GM18519 (cell line): ENCODE measurements at regions not wholly inside any gene's neighbourhood (a gene's known extent, or its start where the extent isn't known, plus 50 kb on each side); places are given as distances from the start of the nearest gene placed in this dataset.
"Not testable (repeated sequence)": the region's sequence is repeated elsewhere in the genome, so short reads cannot be mapped to it uniquely, and the experiment has no call there.

Source experiments
- ATAC-seq: cut with Tn5 transposase; IDR thresholded peaks from one replicate; pipeline ENCODE4 v1.9.1; 2021; ENCODE audit warnings: mild to moderate bottlenecking, moderate library complexity; ENCODE audit not compliant: unreplicated experiment, low FRiP score

GRCh38 chrX:117510453-117510852, 606.2 kb downstream of the KLHL13 start:
- no peak for ATAC-seq

GRCh38 chrX:117508021-117508420, 608.6 kb downstream of the KLHL13 start:
- ATAC-seq, result no peak

GRCh38 chrX:117487421-117487820, 629.2 kb downstream of the KLHL13 start:
- ATAC-seq, result no peak

- ATAC-seq, result no peak
Measured at GRCh38 chrX:117483950-117484349, 632.7 kb downstream of the KLHL13 start.

GRCh38 chrX:117458243-117458968, 658.2 kb downstream of the KLHL13 start:
- ATAC-seq, result no peak

GRCh38 chrX:117455787-117456186, 660.8 kb downstream of the KLHL13 start:
- ATAC-seq, result no peak

DNA sequence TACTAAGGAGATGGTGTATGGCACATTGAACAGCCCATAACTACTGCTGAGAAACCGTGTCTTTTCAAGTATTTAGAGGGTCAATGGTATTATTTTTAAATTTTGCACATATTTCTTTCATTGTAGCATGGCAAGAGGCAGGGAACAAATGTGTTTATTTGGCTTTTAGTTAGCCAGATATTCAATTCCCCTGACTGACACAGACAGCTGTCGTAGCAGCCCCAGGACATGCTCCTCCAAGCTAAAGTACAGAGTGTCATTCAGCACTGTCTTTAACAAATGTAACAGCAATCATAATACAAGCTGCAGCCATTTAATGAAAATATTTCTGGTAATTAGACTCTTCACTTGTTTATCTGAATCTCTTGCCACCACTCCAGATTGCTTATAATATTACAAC, 687.1 kb downstream of the KLHL13 start:
- no peak for ATAC-seq

DNA sequence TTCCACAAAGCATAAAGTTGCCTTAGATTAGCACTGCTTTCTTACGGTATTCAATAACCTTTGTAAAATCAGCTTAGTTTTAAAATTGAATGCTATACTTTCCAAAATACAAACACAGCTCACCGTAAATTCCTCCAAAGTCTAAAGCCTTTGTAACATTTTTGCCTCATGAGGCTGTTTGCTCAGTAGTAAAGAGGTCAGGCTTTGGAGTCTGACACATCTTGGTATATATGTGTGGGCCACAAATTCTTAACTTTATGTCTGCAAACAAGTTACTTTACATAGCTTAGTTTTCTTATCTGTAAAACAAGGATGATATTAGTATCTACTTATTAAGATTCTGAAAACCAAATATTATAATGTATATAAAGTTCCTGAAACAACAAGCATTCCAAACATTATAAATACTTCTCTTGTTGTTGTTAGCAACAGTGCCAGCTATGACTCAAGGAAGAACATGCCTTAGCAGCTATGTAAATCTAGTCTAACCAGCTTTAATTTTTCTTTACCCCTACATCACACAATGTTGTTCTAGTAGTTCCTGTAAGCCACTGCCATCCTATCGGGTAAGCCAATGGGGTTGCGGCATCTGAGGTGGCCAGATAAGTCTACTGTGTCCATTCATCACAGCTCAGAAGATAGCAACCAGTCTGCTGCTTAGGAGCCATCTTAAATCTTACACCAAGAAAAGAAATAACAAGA, 709.0 kb downstream of the KLHL13 start:
- ATAC-seq, result no peak

DNA sequence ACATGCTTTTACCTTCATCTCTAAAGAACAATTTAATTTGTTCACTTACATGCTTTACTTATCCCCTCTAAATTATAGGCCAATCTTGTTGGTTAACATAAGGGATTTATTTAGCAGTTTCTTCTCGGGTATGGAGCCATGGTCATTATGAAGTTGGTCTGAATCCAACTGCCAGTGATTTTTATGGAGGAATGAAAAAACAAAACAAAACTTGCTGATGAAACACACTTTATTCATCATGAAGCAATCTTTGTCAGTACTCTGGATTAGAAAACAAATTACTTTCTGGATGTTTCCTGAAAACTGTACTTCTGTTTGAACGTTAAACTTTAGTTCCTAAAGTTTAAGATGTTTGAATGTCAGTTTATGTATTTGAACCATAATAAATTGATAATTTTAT, 715.8 kb downstream of the KLHL13 start:
- no peak for ATAC-seq

GRCh38 chrX:117400005-117400404, 716.6 kb downstream of the KLHL13 start:
- no peak for ATAC-seq

- ATAC-seq, result no peak
Measured at GRCh38 chrX:117397844-117398243, 718.8 kb downstream of the KLHL13 start.

GRCh38 chrX:117394506-117395070, 722.0 kb downstream of the KLHL13 start:
- ATAC-seq, result not testable (repeated sequence)

DNA sequence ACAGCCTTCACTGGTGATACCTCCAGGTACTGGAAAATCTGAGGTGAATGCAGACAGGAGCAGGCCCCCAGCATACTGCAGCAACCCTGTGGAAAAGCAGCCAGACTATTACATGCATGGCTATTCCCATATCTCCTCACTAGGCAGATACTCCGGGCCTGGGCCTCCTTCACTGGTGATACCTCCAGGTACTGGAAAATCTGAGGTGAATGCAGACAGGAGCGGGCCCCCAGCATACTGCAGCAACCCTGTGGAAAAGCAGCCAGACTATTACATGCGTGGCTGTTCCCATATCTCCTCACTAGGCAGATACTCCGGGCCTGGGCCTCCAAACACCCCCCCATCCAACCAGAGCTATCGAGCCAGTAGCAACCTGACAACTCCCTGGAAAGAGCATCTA, 724.2 kb downstream of the KLHL13 start:
- ATAC-seq, result not testable (repeated sequence)

DNA sequence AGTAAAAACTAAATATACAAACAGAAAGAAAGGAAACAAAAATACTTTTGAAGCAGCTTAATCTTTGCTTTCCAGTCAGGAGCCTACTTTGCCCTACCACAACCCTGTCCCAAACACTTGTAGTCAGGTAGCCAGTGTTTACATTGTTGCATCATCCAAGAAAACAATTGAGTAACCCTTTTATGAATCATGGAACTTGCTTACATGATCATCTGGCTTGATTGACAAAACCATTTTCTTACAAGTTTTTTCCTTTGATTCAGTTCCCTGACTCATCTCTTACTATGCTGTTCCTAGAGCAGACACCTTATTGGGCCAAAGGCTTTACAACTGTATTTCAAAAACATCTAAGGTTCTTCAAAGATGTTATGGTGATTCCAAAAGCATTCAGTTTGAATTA, 740.1 kb downstream of the KLHL13 start:
- no peak for ATAC-seq

DNA sequence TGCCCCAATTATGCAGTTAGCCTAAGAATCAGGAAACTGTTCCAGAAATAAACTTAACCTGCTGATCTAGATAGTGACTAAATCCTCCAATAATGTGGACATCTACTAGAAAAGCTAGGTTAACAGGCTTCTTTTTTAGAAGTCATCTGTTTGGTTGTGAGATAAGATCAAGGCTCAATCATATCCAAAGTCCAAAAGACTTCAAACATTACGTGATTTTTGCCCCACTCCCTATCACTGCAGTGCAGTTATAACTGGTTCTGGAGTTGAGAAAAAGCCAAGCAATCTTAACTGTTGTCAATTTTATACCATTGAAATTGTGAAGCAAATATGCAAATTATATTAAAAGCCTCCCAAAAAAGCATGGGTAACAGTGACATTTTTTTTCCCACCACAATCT, 781.4 kb downstream of the KLHL13 start:
- no peak for ATAC-seq

DNA sequence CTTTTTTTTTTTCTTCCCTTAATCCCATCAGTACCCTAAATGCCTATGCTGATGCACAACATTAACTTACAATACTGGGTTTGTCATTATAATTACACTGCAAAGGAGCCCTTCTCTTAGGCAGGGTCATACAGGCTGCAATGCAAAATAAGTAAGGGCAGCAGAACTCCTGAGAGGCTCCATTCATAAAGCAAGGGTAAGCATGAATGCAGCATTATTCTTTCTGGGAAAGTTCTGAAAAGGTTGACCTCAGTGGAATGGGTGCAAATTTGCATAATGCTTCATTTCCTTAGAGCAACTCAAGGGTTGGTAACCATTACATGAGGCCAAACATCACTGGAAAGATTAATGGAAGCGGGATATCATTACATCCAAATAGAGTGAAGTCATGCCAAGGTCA, 789.2 kb downstream of the KLHL13 start:
- no peak for ATAC-seq

DNA sequence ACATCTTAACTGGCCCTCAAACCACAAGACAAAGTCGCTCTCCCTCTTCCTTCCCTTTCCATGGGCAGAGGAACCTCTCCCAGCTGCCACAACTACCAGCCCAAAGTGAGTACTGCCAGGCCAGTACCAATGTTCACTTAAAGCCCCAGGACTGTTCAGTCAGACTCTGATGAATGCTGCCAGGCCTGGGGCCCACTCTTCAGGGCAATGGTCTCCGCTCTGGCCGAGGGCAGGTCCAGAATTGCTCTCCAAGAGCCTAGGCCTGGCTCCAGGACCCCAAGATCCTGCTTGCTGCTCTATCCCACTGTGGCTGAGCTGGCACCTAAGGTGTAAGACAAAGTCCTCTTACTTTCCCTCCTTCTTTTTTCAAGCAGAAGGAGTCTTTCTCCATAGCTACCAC, 790.9 kb downstream of the KLHL13 start:
- no peak for ATAC-seq

DNA sequence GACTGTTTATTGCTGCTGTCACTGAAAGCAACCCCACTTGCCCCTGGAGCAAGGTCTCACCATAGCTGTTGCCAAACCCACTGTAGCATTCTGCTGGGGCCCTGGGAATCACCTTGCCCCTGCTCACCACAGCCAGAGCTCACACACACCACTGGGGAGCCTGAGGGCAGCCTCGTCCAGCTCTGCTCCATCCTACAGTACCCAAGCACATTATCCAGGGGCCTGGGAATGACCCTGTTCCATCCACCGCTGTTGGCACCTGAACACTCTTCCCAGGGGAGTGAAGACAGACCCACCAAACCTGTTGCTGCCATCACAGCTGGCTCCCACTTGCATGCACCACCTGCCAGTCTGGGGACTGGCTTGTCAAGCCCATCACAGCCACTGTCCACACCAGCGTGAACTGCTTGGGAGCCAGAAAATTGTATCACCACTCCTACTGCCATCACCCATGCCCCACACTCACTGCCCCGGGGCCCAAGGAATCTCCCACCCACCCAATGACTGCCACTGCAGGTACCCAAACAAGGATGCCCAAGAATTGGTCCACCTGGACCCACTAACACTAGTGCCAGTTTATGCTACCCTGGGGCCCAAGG, 811.3 kb downstream of the KLHL13 start:
- no peak for ATAC-seq

DNA sequence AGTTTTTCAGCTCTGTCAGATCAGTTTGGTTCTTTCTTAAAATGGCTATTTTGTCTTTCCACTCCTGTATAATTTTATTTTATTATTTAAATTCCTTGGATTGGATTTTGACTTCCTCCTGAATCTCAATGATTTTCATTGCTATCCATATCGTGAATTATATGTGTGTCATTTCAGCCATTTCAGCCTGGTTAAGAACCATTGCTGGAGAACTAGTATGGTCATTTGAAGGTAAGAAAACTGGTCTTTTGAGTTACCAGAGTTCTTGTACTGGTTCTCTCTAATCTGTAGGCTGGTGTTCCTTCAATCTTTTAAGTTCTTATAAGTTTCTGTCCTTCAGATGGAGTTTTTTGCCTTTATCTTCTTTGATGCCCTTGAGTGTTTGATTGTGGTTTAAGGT, 815.5 kb downstream of the KLHL13 start:
- ATAC-seq, result no peak

GRCh38 chrX:117291760-117292159, 824.9 kb downstream of the KLHL13 start:
- ATAC-seq, result no peak

DNA sequence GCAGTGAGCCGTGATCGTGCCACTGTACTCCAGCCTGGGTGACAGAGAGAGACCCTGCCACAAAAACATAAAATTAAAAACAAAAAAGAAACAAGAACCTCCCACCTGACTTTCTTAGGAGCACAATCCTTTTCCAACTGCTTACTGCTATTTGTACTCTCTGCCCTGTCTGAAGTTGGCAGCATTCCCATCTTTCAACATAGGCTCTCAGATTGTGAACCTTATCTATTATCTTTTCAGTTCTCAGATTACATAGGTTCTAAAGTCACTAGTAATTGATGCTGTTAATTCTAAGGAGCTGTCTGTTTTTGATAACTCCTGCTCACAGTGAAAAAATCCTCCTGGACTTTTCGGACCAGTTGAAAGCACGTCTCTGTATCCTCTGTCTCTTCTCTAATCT, 812.2 kb upstream of the CT83 start:
- ATAC-seq, result no peak
